GM23338 (cell line): ENCODE measurements at regions not wholly inside any gene's neighbourhood (a gene's known extent, or its start where the extent isn't known, plus 50 kb on each side); places are given as distances from the start of the nearest gene placed in this dataset.

Experiments
- CREB1 ChIP-seq: fragments of 250-450 bp; sonication (Bioruptor Pico); IDR thresholded peaks from 2 replicates; pipeline ENCODE4 v1.5.0; 2020; ENCODE audit warnings: low read depth, mild to moderate bottlenecking, moderate library complexity
- CTCF ChIP-seq, 2 experiments: fragments of 200-600 bp in 1 of 2; sonication (generic) in 1 of 2; conservative IDR thresholded peaks; 2 replicates each; pipeline versions ENCODE4 v1.5.1 to v1.6.1; 2016 to 2017; ENCODE audit warnings: antibody characterized with exemption in 2 of 2, low read depth in 2 of 2, mild to moderate bottlenecking in 2 of 2, moderate library complexity in 1 of 2
- ETS1 ChIP-seq: IDR thresholded peaks from 2 replicates; pipeline ENCODE4 v1.6.1; 2016; ENCODE audit warnings: antibody characterized with exemption
- EZH2 ChIP-seq: fragments of 200-600 bp; sonication (generic); IDR thresholded peaks from one replicate; pipeline ENCODE4 v1.8.0; 2017; ENCODE audit warnings: antibody characterized with exemption, mild to moderate bottlenecking, low read depth; ENCODE audit not compliant: unreplicated experiment
- EZH2phosphoT487 ChIP-seq: fragments of 200-600 bp; sonication (generic); IDR thresholded peaks from one replicate; pipeline ENCODE4 v1.8.1; 2018; ENCODE audit warnings: antibody characterized with exemption; ENCODE audit not compliant: unreplicated experiment
- JUNB ChIP-seq: IDR thresholded peaks from one replicate; pipeline ENCODE4 v1.6.1; 2016; ENCODE audit warnings: antibody characterized with exemption; ENCODE audit not compliant: unreplicated experiment
- NANOG ChIP-seq: IDR thresholded peaks from 2 replicates; pipeline ENCODE4 v1.6.1; 2016; ENCODE audit warnings: antibody characterized with exemption, borderline replicate concordance
- POLR2AphosphoS5 ChIP-seq: IDR thresholded peaks from 2 replicates; pipeline ENCODE4 v1.6.1; 2016; ENCODE audit warnings: antibody characterized with exemption, low read depth
- REST ChIP-seq: IDR thresholded peaks from one replicate; pipeline ENCODE4 v1.6.1; 2018; ENCODE audit warnings: antibody characterized with exemption; ENCODE audit not compliant: unreplicated experiment
- STAT1 ChIP-seq: IDR thresholded peaks from one replicate; pipeline ENCODE4 v1.6.1; 2016; ENCODE audit warnings: antibody characterized with exemption; ENCODE audit not compliant: unreplicated experiment
- ZNF114 ChIP-seq: fragments of 250-450 bp; sonication (Bioruptor Pico); IDR thresholded peaks from 2 replicates; pipeline ENCODE4 v1.5.0; 2020; ENCODE audit warnings: mild to moderate bottlenecking, moderate library complexity
- ZNF331 ChIP-seq: fragments of 250-450 bp; sonication (Bioruptor Pico); IDR thresholded peaks from 2 replicates; pipeline ENCODE4 v1.5.0; 2020; ENCODE audit warnings: low read depth, mild to moderate bottlenecking, moderate library complexity
- ZNF462 ChIP-seq: fragments of 250-450 bp; sonication (Bioruptor Pico); IDR thresholded peaks from 2 replicates; pipeline ENCODE4 v1.5.0; 2020; ENCODE audit warnings: mild to moderate bottlenecking, moderate library complexity

- TF ChIP-seq CTCF (conservative IDR thresholded peaks at IDR 0.05; ENCODE audit: low read depth in 2 of 2) (no peak), POLR2AphosphoS5 (no peak), EZH2 (no peak), REST (no peak), EZH2phosphoT487 (no peak), ZNF114 (CRISPR knock-in tag) (no peak), ETS1 (no peak), ZNF331 (CRISPR knock-in tag) (no peak), NANOG (no peak), STAT1 (no peak), JUNB (no peak), CREB1 (CRISPR knock-in tag) (no peak), ZNF462 (CRISPR knock-in tag) (no peak)
These were observed 196.7 kb upstream of the SLITRK6 start for GRCh38 chr13:85995788-85996418.
